ENCODE measurements at regions not wholly inside any gene's neighbourhood (a gene's known extent, or its start where the extent isn't known, plus 50 kb on each side); places are given as distances from the start of the nearest gene placed in this dataset.
"Not testable (repeated sequence)": the region's sequence is repeated elsewhere in the genome, so short reads cannot be mapped to it uniquely, and the experiment has no call there.

DNA sequence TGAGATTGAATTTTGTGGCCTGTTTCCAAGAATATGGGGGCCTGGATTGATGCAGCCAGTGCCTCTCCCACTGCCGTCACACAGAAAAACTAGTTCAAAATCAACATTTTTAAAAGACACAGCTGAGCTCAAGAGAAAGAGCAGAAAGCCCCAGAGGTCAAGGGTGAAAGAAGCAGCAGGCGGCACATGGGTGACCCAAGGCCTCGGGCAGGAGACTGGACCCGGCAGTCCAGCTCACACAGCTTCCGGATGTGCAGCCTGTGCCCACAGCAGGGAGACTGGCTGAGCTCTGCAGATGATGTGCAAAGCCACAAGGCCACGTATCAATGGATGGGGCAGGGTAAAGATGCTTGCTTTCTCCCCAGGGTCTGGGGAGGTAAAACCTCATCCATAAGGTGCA lies 50.4 kb upstream of the RNF32 start:
- intact Hi-C loops (cut with micrococcal nuclease), result no loop called here

GRCh38 chr7:156589808-156590207 lies 50.8 kb upstream of the RNF32 start:
- intact Hi-C loops (cut with micrococcal nuclease), result no loop called here

- intact Hi-C loops (cut with micrococcal nuclease), result no loop called here
Observed at GRCh38 chr7:156585926-156586325, 54.6 kb upstream of the RNF32 start.

DNA sequence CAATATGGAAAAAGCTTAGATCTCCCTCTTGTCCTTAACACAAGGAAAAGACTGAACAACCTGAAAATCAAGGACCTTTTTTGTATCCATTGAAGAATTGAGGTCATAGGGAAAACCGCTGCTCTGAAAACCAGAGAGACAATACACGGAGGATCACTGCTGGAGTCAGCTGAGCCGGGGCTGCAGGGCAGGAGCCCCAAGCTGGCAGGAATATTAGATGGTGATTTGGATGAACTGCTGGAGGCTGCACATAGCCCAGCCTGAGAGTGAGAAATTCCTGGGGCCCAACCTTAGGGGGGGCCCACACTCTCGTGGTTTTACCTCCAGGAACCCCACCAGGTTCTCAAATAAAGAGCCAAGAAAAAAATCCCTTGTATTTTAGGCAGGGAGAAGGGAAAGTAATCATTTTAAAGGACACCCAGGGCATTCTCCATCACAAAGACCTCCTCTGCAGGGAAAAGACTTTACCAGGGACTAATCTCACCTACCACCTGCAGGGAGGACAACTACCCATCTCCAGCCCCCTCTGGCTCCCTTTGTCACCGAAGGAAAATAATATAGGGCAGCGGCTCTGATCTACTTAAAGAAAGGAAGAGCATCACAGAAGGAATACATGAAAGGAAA lies 55.4 kb upstream of the RNF32 start:
- intact Hi-C loops (cut with micrococcal nuclease), result no loop called here

DNA sequence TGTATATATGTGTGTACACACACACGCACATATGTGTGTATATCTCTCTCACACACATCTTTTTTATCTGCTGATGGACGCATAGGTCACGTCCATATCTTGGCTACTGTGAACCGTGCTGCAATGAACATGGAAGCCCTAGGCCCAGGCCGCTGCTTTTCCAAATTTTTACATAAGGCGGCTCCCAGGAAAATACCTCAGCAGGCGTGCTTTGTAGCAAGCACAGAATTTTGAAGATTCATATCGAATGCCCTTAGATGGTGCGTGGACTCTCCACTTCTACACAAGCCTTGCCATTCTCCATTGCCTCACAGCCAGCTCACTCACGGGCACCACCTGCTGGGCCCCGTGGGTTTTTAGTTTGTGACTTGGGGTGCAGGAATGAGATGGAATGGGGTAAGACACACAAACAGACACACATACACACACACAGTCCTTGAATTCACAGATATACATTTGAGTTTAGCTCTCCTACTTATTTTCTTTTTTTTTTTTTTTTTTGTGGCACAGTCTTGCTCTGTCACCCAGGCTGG lies 57.9 kb upstream of the RNF32 start:
- intact Hi-C loops (cut with micrococcal nuclease), result loop anchor here (1.0 to 5.0 kb wide), 3 partner anchors 31 to 59 kb away; no protein-coding TSS in a partner anchor

DNA sequence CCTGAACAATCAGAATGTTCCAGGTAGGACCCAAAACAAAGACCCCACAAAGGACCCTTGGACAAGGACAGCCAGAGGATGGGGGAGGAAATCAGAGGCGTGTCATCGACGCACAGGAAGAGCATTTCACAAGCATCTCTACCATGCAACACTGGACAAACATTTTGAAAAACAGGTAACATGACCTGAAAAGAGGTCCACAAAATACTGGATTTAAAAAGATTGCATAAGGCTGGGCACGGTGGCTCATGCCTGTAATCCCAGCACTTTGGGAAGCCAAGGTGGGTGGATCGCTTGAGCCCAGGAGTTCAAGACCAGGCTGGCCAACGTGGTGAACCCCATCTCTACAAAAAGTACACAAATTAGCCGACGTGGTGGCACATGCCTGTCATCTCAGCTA lies 60.5 kb upstream of the RNF32 start:
- intact Hi-C loops (cut with micrococcal nuclease), result loop anchor here (5.0 kb wide), 1 partner anchor 47 kb away; no protein-coding TSS in a partner anchor

DNA sequence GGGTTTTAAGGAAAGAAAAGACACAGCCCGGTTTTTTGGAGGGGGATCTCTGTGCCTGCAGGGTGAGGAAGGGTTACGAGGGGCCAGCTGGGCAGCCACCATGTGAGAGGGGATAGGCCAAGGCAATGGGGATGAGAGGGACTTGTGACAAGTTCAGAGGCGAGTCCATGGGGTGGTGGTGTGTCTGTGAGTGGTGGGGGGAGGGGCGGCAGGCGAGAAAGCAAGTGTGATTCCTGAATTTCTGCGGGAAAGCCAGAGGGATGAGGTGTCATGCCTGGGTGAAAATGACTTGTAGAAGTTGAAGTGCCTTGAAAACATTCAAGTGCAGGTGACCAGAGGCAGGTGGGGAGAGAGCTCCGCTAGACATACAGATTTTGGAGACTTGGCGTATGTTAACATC lies 61.0 kb upstream of the RNF32 start:
- intact Hi-C loops (cut with micrococcal nuclease), result no loop called here

DNA sequence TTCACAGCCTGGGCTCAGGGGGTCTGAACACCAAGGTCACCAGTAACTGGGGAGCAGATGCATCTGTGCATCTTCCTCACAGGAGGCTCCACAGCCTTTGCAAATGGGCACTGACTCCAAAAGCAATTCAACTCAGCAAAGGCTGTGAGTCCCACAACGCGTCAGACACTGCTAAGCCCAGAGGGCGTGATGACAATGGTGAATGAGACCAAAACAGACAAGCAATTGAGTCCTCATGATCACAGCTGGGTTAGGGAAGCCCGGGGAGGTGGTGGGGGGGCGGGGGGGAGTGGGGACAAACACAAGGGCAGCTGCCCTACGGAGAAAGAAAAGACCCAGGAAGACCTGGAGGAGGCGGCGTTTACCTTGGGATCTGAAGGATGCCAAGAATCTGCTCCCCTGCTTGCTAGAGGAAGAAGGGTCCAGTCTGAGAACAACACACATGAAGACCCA lies 61.6 kb upstream of the RNF32 start:
- intact Hi-C loops (cut with micrococcal nuclease), result no loop called here

- intact Hi-C loops (cut with micrococcal nuclease), result no loop called here
Observed at GRCh38 chr7:156578578-156578940, 62.0 kb upstream of the RNF32 start.

- intact Hi-C loops (cut with micrococcal nuclease), result no loop called here
Observed at GRCh38 chr7:156577645-156578577, 62.7 kb upstream of the RNF32 start.

DNA sequence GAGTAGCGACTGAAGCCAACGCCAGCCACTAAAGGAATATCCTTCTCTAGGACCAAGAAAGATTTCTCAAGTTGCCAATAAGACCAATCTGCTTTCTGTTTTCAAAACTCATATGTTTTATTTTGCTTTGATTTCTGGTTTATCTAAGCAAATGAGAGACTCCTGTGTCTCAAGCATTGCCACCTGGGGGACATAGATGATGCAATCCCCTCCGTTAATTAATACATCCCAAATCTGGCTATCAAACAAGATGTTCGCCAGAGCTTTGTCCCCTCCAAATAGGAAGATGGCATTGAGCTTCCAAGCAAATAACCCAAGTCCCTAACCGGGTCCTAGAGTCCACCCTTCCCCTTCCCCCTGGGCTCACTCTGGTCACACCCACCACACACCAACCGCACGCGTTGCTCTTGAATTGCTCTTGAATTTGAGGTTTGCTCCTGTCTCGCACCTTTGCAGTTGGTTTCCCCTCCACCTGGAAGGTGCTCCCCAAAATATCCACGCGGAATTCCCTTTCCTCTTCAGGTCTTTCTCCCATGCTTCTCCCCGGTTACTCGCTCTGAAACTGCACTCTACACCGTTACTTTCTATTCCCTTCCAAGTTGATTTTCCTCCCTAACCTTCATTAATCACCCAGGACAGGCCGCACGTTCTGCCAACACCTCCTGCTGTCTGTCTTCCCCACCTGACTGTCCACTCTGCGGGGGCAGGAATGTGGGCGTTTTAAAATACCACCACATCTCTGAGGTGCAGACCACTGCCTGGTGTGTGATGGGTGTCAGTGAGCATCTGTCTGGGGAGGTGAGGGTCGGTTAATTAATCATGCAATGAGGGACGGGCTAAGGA lies 64.1 kb upstream of the RNF32 start:
- intact Hi-C loops (cut with micrococcal nuclease), result no loop called here

DNA sequence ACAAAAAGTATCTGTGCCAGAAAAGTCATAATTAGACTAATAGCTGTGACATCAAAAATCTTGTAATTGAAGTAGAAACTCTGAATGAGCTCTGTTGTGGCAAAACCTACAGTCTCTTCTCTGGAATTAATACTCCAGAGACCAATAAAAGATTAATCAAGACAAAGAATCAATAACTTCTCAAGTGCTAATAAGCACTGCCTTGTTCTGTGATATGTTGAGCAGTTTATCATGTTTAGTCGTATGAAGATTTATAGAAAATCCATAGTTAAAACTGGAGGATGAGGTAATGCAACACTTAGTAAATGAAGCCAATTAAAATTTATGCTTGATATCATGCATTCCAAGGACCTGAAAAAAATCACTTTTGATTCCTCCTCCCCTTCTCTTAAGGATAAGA lies 72.3 kb upstream of the RNF32 start:
- intact Hi-C loops (cut with micrococcal nuclease), result no loop called here

- intact Hi-C loops (cut with micrococcal nuclease), result no loop called here
Observed at GRCh38 chr7:156566812-156567549, 73.6 kb upstream of the RNF32 start.

DNA sequence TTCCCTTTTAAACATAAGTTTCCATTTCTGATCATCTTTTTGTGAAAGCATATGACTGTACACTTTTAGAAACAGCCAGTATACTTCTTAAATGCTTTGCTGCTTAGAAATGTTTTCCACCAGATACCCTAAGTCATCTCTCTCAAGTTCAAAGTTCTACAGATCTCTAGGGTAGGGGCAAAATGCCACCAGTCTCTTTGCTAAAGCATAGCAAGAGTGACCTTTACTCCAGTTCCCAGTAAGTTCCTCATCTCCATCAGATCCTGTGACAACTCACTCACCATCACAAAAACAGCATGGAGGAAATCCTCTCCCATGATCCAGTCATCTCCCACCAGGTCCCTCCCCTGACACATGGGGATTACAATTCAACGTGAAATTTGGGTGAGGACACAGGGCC lies 75.6 kb upstream of the RNF32 start:
- intact Hi-C loops (cut with micrococcal nuclease), result not testable (repeated sequence)

GRCh38 chr7:156560696-156561095 lies 79.9 kb upstream of the RNF32 start:
- intact Hi-C loops (cut with micrococcal nuclease), result no loop called here

DNA sequence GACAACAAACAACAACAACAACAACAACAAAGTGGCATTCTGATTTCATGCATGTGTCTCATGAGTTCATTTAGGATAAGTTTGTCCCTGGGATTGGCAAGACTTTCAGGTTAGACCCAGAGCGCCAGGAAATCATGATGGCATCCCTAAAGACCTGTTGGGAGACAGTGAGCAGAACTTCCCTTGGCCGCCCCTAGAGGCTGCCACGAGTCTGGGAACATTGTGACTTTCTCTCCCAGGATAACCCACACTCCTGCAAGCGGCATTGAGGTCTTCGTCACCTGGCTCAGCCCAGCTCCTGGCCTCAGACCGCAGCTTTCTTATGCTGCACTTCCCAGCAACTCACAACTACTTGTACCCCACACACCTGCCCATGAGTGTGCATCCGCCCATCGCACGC lies 80.5 kb upstream of the RNF32 start:
- intact Hi-C loops (cut with micrococcal nuclease), result no loop called here

GRCh38 chr7:156559001-156559400 lies 81.6 kb upstream of the RNF32 start:
- intact Hi-C loops (cut with micrococcal nuclease), result no loop called here

GRCh38 chr7:156558198-156558597 lies 82.4 kb upstream of the RNF32 start:
- intact Hi-C loops (cut with micrococcal nuclease), result no loop called here

DNA sequence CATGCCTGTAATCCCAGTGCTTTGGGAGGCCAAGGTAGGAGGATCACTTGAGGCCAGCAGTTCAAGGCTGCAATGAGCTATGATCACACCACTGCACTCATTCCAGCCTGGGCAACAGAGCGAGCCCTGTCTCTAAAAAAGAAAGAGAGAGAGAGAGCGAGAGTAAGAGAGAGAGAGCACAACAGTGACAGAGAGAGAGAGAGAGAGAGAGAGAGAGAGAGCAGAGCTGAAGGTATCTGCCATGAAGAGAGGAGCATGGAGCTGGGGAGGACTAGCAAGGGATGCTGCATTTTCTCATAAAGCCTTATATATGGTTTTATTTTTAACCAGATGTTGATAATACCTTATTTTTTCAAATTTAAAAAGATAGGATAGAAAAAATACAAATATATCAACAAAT lies 84.5 kb upstream of the RNF32 start:
- intact Hi-C loops (cut with micrococcal nuclease), result no loop called here

DNA sequence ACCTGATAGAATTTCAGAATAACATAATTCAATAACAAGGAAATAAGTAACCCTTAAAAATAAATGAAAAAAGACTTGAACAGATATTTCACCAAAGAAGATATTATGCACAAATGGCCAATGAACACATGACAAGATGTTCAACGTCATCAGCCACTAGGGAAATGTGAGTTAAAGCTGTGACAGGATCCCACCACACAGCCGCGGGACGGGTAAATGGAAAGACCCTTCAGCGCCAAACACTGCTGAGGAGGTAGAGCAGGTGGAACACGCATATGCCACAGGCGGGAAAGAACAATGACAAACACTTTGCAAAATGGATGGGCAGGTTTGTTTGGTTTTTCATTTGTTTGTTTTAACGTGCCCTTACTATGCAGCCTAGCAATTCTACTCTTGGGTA lies 86.1 kb upstream of the RNF32 start:
- intact Hi-C loops (cut with micrococcal nuclease), result no loop called here

GRCh38 chr7:156549636-156550035 lies 90.9 kb upstream of the RNF32 start:
- intact Hi-C loops (cut with micrococcal nuclease), result loop anchor here (10.0 kb wide), 1 partner anchor 265 kb away; no protein-coding TSS in a partner anchor
